A673 (cell line): ENCODE measurements at regions not wholly inside any gene's neighbourhood (a gene's known extent, or its start where the extent isn't known, plus 50 kb on each side); places are given as distances from the start of the nearest gene placed in this dataset.

Experiments
- CTCF ChIP-seq: fragments of 300-800, 200-600 bp; sonication (generic); conservative IDR thresholded peaks from 2 replicates; pipeline ENCODE4 v1.5.1; 2017; ENCODE audit warnings: low read depth, mild to moderate bottlenecking, antibody characterized with exemption, low read length, moderate library complexity, mixed read lengths
- EZH2 ChIP-seq: fragments of 200-600 bp; sonication (generic); IDR thresholded peaks from 2 replicates; pipeline ENCODE4 v1.6.1; 2017; ENCODE audit warnings: borderline replicate concordance, low read depth, mild to moderate bottlenecking, mixed read lengths, antibody characterized with exemption, low read length; ENCODE audit not compliant: poor library complexity, severe bottlenecking

- TF ChIP-seq CTCF (no peak), EZH2 (no peak)
Measured at GRCh38 chr11:101305496-101305895, 175.9 kb upstream of the PGR start.
